SK-N-MC (cell line): ENCODE measurements at regions not wholly inside any gene's neighbourhood (a gene's known extent, or its start where the extent isn't known, plus 50 kb on each side); places are given as distances from the start of the nearest gene placed in this dataset.

Source experiments
- DNase-seq: peaks from one replicate; pipeline ENCODE4 v3.0.0-alpha.2; 2011; ENCODE audit warnings: low read depth, low spot score
- H3K27ac ChIP-seq: fragments of 200-600 bp; sonication (generic); 2 replicates; pipeline ENCODE4 v1.5.1; 2016; ENCODE audit warnings: mixed run types
- H3K36me3 ChIP-seq: fragments of 200-600 bp; sonication (generic); 2 replicates; pipeline ENCODE4 v1.6.1; 2017; ENCODE audit warnings: antibody characterized with exemption, low read length, mixed read lengths; ENCODE audit not compliant: insufficient read depth
- H3K4me3 ChIP-seq: fragments of 200-600 bp; sonication (generic); 2 replicates; pipeline ENCODE4 v1.5.1; 2016
- H3K9ac ChIP-seq: fragments of 200-600 bp; sonication (generic); 2 replicates; pipeline ENCODE4 v1.8.0; 2017; ENCODE audit warnings: mixed run types, mixed read lengths; ENCODE audit not compliant: insufficient read length
- H3K9me3 ChIP-seq: fragments of 200-600 bp; sonication (generic); 2 replicates; pipeline ENCODE4 v1.6.1; 2017; ENCODE audit warnings: low read depth, mild to moderate bottlenecking, antibody characterized with exemption, low read length, moderate library complexity, mixed read lengths
- EZH2 ChIP-seq: fragments of 200-600 bp; sonication (generic); IDR thresholded peaks from one replicate; pipeline ENCODE4 v1.6.1; 2017; ENCODE audit warnings: antibody characterized with exemption
- FOXP2 ChIP-seq: optimal IDR thresholded peaks from 2 replicates; pipeline ENCODE3; 2011; ENCODE audit warnings: mild to moderate bottlenecking, moderate library complexity; ENCODE audit not compliant: insufficient read depth; ENCODE audit errors: extremely low read length, control extremely low read depth
- POLR2AphosphoS5 ChIP-seq: IDR thresholded peaks from 2 replicates; pipeline ENCODE4 v1.6.1; 2012; ENCODE audit warnings: mild to moderate bottlenecking, low read depth, low read length, borderline replicate concordance

DNA sequence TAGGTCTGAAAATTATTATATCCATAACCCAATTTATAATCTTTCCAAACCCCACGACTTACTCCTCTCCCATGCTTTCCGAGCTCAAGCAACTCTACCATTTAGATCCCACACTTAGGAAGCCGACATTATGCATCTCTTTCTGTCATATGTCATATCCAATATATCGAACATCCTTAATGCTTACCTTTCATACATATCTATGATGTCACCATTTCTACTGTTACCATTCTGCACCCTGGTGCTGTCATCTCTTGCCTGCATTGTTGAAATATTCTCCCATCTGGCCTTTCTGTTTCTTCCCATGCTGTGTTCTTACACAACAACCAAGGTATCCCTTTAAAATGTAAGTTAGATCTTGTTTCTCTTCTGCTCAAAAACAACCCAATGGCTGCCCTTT, 127.1 kb upstream of the MC4R start:
- Histone ChIP-seq H3K4me3 (no peak overlapping the region), H3K9ac (no peak overlapping the region), H3K36me3 (no peaks in the 10 kb centered on the region), H3K9me3 (no peaks in the 10 kb centered on the region), H3K27ac (no peak overlapping the region)
- TF ChIP-seq FOXP2 (no peak), POLR2AphosphoS5 (no peak), EZH2 (no peak)
- DNase-seq = no peak

DNA sequence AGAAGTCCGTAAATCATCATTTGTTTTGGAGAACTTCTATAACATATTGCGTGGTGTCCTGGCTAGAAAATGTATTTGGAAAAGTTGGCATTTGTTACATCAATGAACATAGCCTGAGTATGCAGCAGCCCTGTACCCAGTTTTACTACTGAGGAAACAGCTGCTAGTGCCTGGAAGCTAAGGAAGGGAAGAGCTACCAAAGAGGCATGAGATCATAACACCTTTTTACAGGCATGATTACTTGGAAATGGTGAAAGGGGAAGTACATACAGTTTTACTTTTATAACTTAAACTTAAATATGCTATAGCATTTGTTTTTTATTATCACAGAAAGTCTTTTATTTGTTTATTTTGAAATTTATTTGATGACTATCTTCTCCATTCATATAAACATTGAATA, 128.4 kb upstream of the MC4R start:
- Histone ChIP-seq H3K36me3 (no peaks in the 10 kb centered on the region), H3K4me3 (no peak overlapping the region), H3K9me3 (no peaks in the 10 kb centered on the region), H3K27ac (no peak overlapping the region), H3K9ac (no peak overlapping the region)
- DNase-seq = no peak
- no peak for TF ChIP-seq EZH2
- TF ChIP-seq POLR2AphosphoS5 = no peak
- TF ChIP-seq FOXP2 = no peak

DNA sequence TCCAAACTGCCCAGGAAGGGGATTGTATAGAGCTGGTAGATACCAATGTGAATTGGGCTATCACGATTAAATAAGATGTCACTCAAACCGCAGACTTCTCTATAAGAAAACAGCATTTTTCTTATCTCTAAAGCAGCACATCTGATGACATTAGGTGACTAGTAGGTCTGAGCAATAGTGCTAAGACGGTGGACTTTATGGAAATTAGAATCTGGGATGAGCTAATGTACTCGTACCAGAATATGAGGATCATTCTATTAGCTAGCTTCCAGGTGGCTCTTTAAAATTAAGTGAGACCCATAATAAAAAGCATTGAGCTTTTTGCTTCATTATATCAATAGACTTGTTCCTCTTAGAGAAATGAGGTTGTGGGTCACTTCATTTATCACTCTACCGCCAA, 130.0 kb upstream of the MC4R start:
- no peak overlapping the region for H3K9ac ChIP-seq
- no peaks in the 10 kb centered on the region for H3K36me3 ChIP-seq
- TF ChIP-seq FOXP2 = no peak
- no peak for TF ChIP-seq EZH2
- no peak for TF ChIP-seq POLR2AphosphoS5
- H3K9me3 ChIP-seq = no peaks in the 10 kb centered on the region
- H3K27ac ChIP-seq = no peak overlapping the region
- H3K4me3 ChIP-seq = no peak overlapping the region
- no peak for DNase-seq

GRCh38 chr18:60503199-60503598, 130.6 kb upstream of the MC4R start:
- Histone ChIP-seq H3K9ac (no peak overlapping the region), H3K36me3 (no peaks in the 10 kb centered on the region), H3K27ac (no peak overlapping the region), H3K9me3 (no peaks in the 10 kb centered on the region), H3K4me3 (no peak overlapping the region)
- DNase-seq = no peak
- no peak for TF ChIP-seq POLR2AphosphoS5
- TF ChIP-seq EZH2 = no peak
- TF ChIP-seq FOXP2 = no peak

- Histone ChIP-seq H3K4me3 (no peak overlapping the region), H3K27ac (no peak overlapping the region), H3K9me3 (no peaks in the 10 kb centered on the region), H3K9ac (no peak overlapping the region), H3K36me3 (no peaks in the 10 kb centered on the region)
- TF ChIP-seq EZH2 (no peak), POLR2AphosphoS5 (no peak), FOXP2 (no peak)
- no peak for DNase-seq
Observed at GRCh38 chr18:60506190-60506589, 133.6 kb upstream of the MC4R start.

DNA sequence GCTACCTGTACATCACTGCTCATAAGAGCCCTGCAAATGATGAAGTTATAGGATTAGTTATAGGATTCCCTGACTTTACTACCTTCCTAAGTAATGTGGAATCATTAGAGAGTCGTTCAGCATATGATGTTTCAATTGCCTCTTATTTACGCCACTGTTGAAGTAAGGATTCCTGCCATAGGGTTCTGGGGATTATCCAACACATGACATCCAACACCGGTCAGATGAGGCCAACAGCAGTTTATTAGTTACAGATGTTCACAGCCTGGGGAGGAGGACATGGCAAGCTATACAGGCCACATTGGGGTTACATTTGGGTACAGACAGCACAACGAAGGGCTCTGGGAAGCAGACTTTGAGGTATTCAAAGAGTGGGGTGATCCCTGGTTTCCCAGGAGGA, 134.1 kb upstream of the MC4R start:
- no peak for DNase-seq
- no peak overlapping the region for H3K9ac ChIP-seq
- H3K9me3 ChIP-seq = no peaks in the 10 kb centered on the region
- no peak for TF ChIP-seq POLR2AphosphoS5
- TF ChIP-seq EZH2 = no peak
- no peak for TF ChIP-seq FOXP2
- no peak overlapping the region for H3K27ac ChIP-seq
- no peak overlapping the region for H3K4me3 ChIP-seq
- no peaks in the 10 kb centered on the region for H3K36me3 ChIP-seq

DNA sequence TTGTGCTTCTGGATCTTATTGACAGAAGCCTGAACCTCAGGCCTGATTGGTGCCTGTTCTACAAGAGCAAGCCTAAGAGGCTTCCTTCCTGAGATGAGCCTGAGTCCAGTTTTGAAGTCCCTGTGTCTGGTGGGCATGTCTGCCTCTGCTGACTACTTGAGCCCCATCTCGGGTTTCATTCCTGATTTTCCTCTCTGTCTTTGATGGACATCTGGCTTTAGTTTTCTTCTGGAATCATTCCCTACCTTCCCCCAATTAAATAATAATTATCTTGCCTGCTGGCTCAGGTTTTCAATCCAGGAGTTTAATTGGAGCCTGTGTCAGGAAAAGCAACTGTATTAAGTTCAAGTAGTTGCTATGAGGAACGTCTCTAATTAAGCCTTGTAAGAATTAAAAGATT, 135.5 kb upstream of the MC4R start:
- Histone ChIP-seq H3K9me3 (no peaks in the 10 kb centered on the region), H3K27ac (no peak overlapping the region), H3K36me3 (no peaks in the 10 kb centered on the region), H3K9ac (no peak overlapping the region), H3K4me3 (no peak overlapping the region)
- TF ChIP-seq EZH2 = no peak
- TF ChIP-seq POLR2AphosphoS5 = no peak
- TF ChIP-seq FOXP2 = no peak
- DNase-seq = no peak

DNA sequence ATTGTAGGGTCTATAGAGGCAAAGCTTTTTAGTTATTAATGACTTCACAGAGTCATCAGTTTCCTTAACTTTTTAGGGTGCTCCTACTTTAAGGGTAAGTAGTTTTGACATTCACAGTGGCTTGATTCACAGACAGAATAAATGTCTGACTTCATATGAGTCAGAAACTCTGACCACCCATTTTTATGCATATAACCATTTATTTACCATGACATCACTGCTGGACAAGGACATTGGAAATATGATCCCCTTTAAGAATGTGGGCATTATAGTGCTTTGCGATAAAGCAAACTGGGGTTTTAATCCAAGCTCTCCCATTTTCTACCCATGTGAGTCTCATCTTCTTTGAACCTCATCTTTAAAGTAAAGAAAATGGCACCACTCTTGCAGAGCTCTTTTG, 162.0 kb upstream of the MC4R start:
- no peak for DNase-seq
- H3K27ac ChIP-seq = no peak overlapping the region
- H3K9me3 ChIP-seq = no peaks in the 10 kb centered on the region
- no peak for TF ChIP-seq EZH2
- no peak for TF ChIP-seq POLR2AphosphoS5
- TF ChIP-seq FOXP2 = no peak
- H3K36me3 ChIP-seq = no peaks in the 10 kb centered on the region
- H3K9ac ChIP-seq = no peak overlapping the region
- H3K4me3 ChIP-seq = no peak overlapping the region

- TF ChIP-seq POLR2AphosphoS5 = no peak
- no peak for TF ChIP-seq EZH2
- TF ChIP-seq FOXP2 = no peak
- Histone ChIP-seq H3K9ac (no peak overlapping the region), H3K36me3 (no peaks in the 10 kb centered on the region), H3K9me3 (no peaks in the 10 kb centered on the region), H3K4me3 (no peak overlapping the region), H3K27ac (no peak overlapping the region)
- no peak for DNase-seq
Observed at GRCh38 chr18:60537074-60537473, 164.5 kb upstream of the MC4R start.
